ENCODE measurements at regions not wholly inside any gene's neighbourhood (a gene's known extent, or its start where the extent isn't known, plus 50 kb on each side); places are given as distances from the start of the nearest gene placed in this dataset.

DNA sequence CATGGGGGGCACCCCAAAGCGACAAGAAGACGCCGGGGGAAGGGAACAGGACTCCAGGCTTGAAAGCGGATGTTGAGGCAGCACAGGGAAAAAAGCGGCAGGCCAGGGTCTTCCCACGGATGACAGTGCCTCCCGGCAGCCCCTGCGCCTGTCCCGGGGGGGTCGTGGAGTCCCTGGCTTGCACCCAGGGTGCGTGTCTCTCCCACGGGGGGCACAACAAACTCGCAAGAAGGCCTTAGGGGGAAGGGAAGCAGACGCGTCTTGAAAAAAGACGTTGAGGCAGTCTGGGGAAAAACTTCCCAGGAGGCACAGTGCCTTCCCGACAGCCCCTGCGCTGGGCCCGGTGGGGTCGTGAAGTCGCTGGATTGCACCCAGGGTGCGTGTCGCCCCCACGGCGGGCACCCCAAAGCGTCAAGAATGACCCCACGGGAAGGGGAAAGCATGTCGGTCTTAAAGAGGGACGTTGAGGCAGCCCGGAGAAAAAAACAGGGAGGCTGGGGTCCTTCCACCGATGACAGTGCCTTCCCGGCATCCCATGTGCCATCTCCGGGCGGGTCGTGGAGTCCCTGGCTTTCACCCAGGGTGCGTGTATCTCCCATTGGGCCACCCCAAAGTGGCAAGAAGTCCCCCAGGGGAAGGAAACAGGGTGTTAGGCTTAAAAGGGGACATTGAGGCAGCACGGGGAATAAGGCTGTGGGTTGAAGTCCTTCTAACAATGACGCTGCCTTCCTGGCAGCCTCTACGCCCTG is 159.9 kb upstream of the ALG10B start:
- no peaks in the 10 kb centered on the region for H4K20me1 ChIP-seq (ENCODE audit: control insufficient read depth, insufficient read depth, low read depth, low read length)
- H3K27ac ChIP-seq (ENCODE audit: low read depth, low read length): no peak overlapping the region
- no peaks in the 10 kb centered on the region for H3K9me2 ChIP-seq (replicated peaks; ENCODE audit: control insufficient read depth, low read length)
- H3K4me1 ChIP-seq (ENCODE audit: control insufficient read depth, low read length): no peaks in the 10 kb centered on the region
- H3K4me3 ChIP-seq (ENCODE audit: low read length): no peak overlapping the region
- no peaks in the 10 kb centered on the region for H3K27me3 ChIP-seq (ENCODE audit: control insufficient read depth, low read length)
- TF ChIP-seq EZH2phosphoT487 (IDR thresholded peaks at IDR 0.05; ENCODE audit: borderline replicate concordance, low read length): no peak
- TF ChIP-seq, protein P1, sequence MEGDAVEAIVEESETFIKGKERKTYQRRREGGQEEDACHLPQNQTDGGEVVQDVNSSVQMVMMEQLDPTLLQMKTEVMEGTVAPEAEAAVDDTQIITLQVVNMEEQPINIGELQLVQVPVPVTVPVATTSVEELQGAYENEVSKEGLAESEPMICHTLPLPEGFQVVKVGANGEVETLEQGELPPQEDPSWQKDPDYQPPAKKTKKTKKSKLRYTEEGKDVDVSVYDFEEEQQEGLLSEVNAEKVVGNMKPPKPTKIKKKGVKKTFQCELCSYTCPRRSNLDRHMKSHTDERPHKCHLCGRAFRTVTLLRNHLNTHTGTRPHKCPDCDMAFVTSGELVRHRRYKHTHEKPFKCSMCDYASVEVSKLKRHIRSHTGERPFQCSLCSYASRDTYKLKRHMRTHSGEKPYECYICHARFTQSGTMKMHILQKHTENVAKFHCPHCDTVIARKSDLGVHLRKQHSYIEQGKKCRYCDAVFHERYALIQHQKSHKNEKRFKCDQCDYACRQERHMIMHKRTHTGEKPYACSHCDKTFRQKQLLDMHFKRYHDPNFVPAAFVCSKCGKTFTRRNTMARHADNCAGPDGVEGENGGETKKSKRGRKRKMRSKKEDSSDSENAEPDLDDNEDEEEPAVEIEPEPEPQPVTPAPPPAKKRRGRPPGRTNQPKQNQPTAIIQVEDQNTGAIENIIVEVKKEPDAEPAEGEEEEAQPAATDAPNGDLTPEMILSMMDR (IDR thresholded peaks at IDR 0.05; ENCODE audit: low read depth, low read length, poor library complexity, severe bottlenecking): no peak
- H3K4me2 ChIP-seq (ENCODE audit: low read length): no peak overlapping the region
- H3K9me3 ChIP-seq (ENCODE audit: control insufficient read depth, insufficient read depth, low read length): peaks cover 54% of the 10 kb centered on the region; the same call in 1 of the 2 replicates
- no peaks in the 10 kb centered on the region for H3K36me3 ChIP-seq (ENCODE audit: control insufficient read depth, low read length)
- no peaks in the 10 kb centered on the region for H3K79me2 ChIP-seq (ENCODE audit: control insufficient read depth, low read length)
- H3F3A ChIP-seq (ENCODE audit: control insufficient read depth, insufficient read depth): no peaks in the 10 kb centered on the region

GRCh38 chr12:38157274-38157932 is 159.2 kb upstream of the ALG10B start:
- Histone ChIP-seq H4K20me1 (ENCODE audit: control insufficient read depth, insufficient read depth, low read depth, low read length) (no peaks in the 10 kb centered on the region), H3K79me2 (ENCODE audit: control insufficient read depth, low read length) (no peaks in the 10 kb centered on the region), H3F3A (ENCODE audit: control insufficient read depth, insufficient read depth) (no peaks in the 10 kb centered on the region), H3K9me3 (ENCODE audit: control insufficient read depth, insufficient read depth, low read length) (peaks cover 52% of the 10 kb centered on the region; the same call in 1 of the 2 replicates), H3K4me2 (ENCODE audit: low read length) (no peak overlapping the region), H3K9me2 (replicated peaks; ENCODE audit: control insufficient read depth, low read length) (no peaks in the 10 kb centered on the region), H3K27me3 (ENCODE audit: control insufficient read depth, low read length) (no peaks in the 10 kb centered on the region), H3K4me1 (ENCODE audit: control insufficient read depth, low read length) (no peaks in the 10 kb centered on the region), H3K4me3 (ENCODE audit: low read length) (no peak overlapping the region), H3K36me3 (ENCODE audit: control insufficient read depth, low read length) (no peaks in the 10 kb centered on the region), H3K27ac (ENCODE audit: low read depth, low read length) (no peak overlapping the region)
- TF ChIP-seq, protein P1 (IDR thresholded peaks at IDR 0.05; ENCODE audit: low read depth, low read length, poor library complexity, severe bottlenecking): no peak
- no peak for TF ChIP-seq EZH2phosphoT487 (IDR thresholded peaks at IDR 0.05; ENCODE audit: borderline replicate concordance, low read length)

GRCh38 chr12:38157933-38158401 is 158.6 kb upstream of the ALG10B start:
- Histone ChIP-seq H4K20me1 (ENCODE audit: control insufficient read depth, insufficient read depth, low read depth, low read length) (no peaks in the 10 kb centered on the region), H3K4me3 (ENCODE audit: low read length) (no peak overlapping the region), H3K4me2 (ENCODE audit: low read length) (no peak overlapping the region), H3K27ac (ENCODE audit: low read depth, low read length) (no peak overlapping the region), H3K9me2 (replicated peaks; ENCODE audit: control insufficient read depth, low read length) (no peaks in the 10 kb centered on the region), H3K4me1 (ENCODE audit: control insufficient read depth, low read length) (no peaks in the 10 kb centered on the region), H3K36me3 (ENCODE audit: control insufficient read depth, low read length) (no peaks in the 10 kb centered on the region), H3F3A (ENCODE audit: control insufficient read depth, insufficient read depth) (no peaks in the 10 kb centered on the region), H3K79me2 (ENCODE audit: control insufficient read depth, low read length) (no peaks in the 10 kb centered on the region), H3K27me3 (ENCODE audit: control insufficient read depth, low read length) (no peaks in the 10 kb centered on the region), H3K9me3 (ENCODE audit: control insufficient read depth, insufficient read depth, low read length) (peaks cover 52% of the 10 kb centered on the region; the same call in 1 of the 2 replicates)
- TF ChIP-seq EZH2phosphoT487 (IDR thresholded peaks at IDR 0.05; ENCODE audit: borderline replicate concordance, low read length): no peak
- TF ChIP-seq, protein P1 (IDR thresholded peaks at IDR 0.05; ENCODE audit: low read depth, low read length, poor library complexity, severe bottlenecking): no peak
